ENCODE measurements at regions not wholly inside any gene's neighbourhood (a gene's known extent, or its start where the extent isn't known, plus 50 kb on each side); places are given as distances from the start of the nearest gene placed in this dataset.

GRCh38 chr15:94059013-94059587, 172.3 kb upstream of the MCTP2 start:
- no peak for DNase-seq (ENCODE audit: extremely low read depth in 1 of 2, low read depth in 1 of 2)

GRCh38 chr15:94057305-94057704, 174.1 kb upstream of the MCTP2 start:
- DNase-seq (ENCODE audit: extremely low read depth in 1 of 2, low read depth in 1 of 2) = no peak

GRCh38 chr15:94056314-94056713, 175.0 kb upstream of the MCTP2 start:
- no peak for DNase-seq (ENCODE audit: extremely low read depth in 1 of 2, low read depth in 1 of 2)

GRCh38 chr15:94053626-94054025, 177.7 kb upstream of the MCTP2 start:
- DNase-seq (ENCODE audit: extremely low read depth in 1 of 2, low read depth in 1 of 2) = no peak

- DNase-seq (ENCODE audit: extremely low read depth in 1 of 2, low read depth in 1 of 2) = no peak
Observed at GRCh38 chr15:94052711-94053110, 178.7 kb upstream of the MCTP2 start.

GRCh38 chr15:94047566-94047965, 183.8 kb upstream of the MCTP2 start:
- DNase-seq (ENCODE audit: extremely low read depth in 1 of 2, low read depth in 1 of 2) = no peak

GRCh38 chr15:94042180-94042928, 189.0 kb upstream of the MCTP2 start:
- no peak for DNase-seq (ENCODE audit: extremely low read depth in 1 of 2, low read depth in 1 of 2)

GRCh38 chr15:94041746-94042145, 189.6 kb upstream of the MCTP2 start:
- no peak for DNase-seq (ENCODE audit: extremely low read depth in 1 of 2, low read depth in 1 of 2)

GRCh38 chr15:94040541-94041248, 190.7 kb upstream of the MCTP2 start:
- no peak for DNase-seq (ENCODE audit: extremely low read depth in 1 of 2, low read depth in 1 of 2)

GRCh38 chr15:94036156-94036555, 195.2 kb upstream of the MCTP2 start:
- DNase-seq (ENCODE audit: extremely low read depth in 1 of 2, low read depth in 1 of 2) = no peak

GRCh38 chr15:94033683-94034020, 197.7 kb upstream of the MCTP2 start:
- no peak for DNase-seq (ENCODE audit: extremely low read depth in 1 of 2, low read depth in 1 of 2)

GRCh38 chr15:94033014-94033682, 198.2 kb upstream of the MCTP2 start:
- no peak for DNase-seq (ENCODE audit: extremely low read depth in 1 of 2, low read depth in 1 of 2)

GRCh38 chr15:94032571-94032970, 198.8 kb upstream of the MCTP2 start:
- no peak for DNase-seq (ENCODE audit: extremely low read depth in 1 of 2, low read depth in 1 of 2)

- DNase-seq (ENCODE audit: extremely low read depth in 1 of 2, low read depth in 1 of 2) = no peak
Observed at GRCh38 chr15:94031072-94031471, 200.3 kb upstream of the MCTP2 start.

- DNase-seq (ENCODE audit: extremely low read depth in 1 of 2, low read depth in 1 of 2) = no peak
Observed at GRCh38 chr15:94029495-94029894, 201.9 kb upstream of the MCTP2 start.

GRCh38 chr15:94028809-94029208, 202.6 kb upstream of the MCTP2 start:
- DNase-seq (ENCODE audit: extremely low read depth in 1 of 2, low read depth in 1 of 2) = no peak

- DNase-seq (ENCODE audit: extremely low read depth in 1 of 2, low read depth in 1 of 2) = no peak
Observed at GRCh38 chr15:94028121-94028520, 203.2 kb upstream of the MCTP2 start.

- no peak for DNase-seq (ENCODE audit: extremely low read depth in 1 of 2, low read depth in 1 of 2)
Observed at GRCh38 chr15:94027581-94027980, 203.8 kb upstream of the MCTP2 start.

- no peak for DNase-seq (ENCODE audit: extremely low read depth in 1 of 2, low read depth in 1 of 2)
Observed at GRCh38 chr15:94026458-94027304, 204.7 kb upstream of the MCTP2 start.

GRCh38 chr15:94023531-94023930, 207.8 kb upstream of the MCTP2 start:
- no peak for DNase-seq (ENCODE audit: extremely low read depth in 1 of 2, low read depth in 1 of 2)
